T47D (cell line): ENCODE measurements at regions not wholly inside any gene's neighbourhood (a gene's known extent, or its start where the extent isn't known, plus 50 kb on each side); places are given as distances from the start of the nearest gene placed in this dataset.

ENCODE experiments used
- DNase-seq, 2 experiments: peaks; one replicate each; pipeline versions ENCODE4 v3.0.0 to v3.0.0-alpha.2; 2011 to 2012; ENCODE audit warnings: low read depth in 1 of 2, low spot score in 1 of 2
- JUND ChIP-seq: IDR thresholded peaks from 2 replicates; pipeline ENCODE4 v1.6.1; 2012; ENCODE audit warnings: low read depth
- in situ Hi-C: cut with HindIII; loops from 2 replicates; pipeline ENCODE4 v1.10.0; 2016; ENCODE audit warnings: low sequenced_read_pairs, low pct_unique_long_range_greater_than_20kb

DNA sequence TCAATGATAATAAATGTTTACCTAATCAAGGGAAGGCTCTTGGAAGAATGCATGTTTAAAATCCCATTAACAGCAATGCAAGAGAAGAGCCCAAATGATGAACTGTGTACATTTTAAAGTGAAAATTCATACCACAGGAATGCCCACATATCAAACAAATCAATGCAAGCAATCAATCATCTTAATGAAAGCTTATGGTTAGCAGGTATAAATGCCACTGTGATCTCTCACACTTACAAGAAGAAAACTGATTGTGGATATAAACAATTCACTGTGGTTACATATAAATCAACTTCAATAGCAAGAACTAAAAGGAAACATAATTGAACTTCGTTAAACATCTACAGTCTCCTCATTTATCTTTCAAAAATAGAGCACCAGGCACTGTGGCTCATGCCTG is 161.0 kb upstream of the RORB start:
- TF ChIP-seq JUND, result no peak
- in situ Hi-C loops, result no loop called here

DNA sequence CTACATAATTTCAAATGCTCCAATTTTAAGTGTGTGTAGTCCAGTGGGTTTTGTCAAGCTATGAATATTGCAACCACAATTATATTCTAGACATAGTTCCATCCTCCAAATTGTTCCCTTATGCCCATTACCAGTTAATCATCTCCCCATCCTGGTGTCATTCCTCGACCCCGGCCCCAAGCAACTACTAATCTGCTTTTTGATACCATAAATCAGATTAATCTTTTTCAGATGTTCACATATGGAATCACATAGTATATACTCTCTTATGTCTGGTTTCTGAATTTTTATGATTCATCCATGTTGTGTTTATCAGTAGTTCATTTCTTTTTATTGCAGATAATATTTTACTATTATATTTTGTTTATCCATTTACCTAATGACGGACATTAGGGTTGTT is 148.4 kb upstream of the RORB start:
- in situ Hi-C loops, result no loop called here
- no peak for TF ChIP-seq JUND
- no peak for DNase-seq

More for the DNA sequence above, 161.0 kb upstream of the RORB start:
- no peak for DNase-seq

DNA sequence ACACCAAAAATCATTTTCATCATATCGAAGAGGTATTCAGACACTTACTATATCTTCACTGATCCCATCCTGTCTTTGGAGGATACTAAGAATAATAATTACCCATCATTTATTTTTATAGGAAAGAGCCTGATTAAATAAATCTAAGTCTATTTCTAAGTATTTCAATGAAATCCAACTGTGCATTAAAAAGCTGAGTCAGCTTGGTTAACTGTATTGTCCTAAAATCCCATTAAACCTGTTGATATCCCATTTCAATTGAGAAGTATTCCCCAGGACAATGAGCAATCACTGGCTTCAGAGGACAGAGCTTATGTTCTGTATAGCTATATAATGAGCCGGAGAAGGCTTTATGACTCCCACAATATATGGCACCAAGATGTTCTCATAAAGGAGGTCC is 142.0 kb upstream of the RORB start:
- DNase-seq, result no peak
- no peak for TF ChIP-seq JUND
- in situ Hi-C loops, result no loop called here

DNA sequence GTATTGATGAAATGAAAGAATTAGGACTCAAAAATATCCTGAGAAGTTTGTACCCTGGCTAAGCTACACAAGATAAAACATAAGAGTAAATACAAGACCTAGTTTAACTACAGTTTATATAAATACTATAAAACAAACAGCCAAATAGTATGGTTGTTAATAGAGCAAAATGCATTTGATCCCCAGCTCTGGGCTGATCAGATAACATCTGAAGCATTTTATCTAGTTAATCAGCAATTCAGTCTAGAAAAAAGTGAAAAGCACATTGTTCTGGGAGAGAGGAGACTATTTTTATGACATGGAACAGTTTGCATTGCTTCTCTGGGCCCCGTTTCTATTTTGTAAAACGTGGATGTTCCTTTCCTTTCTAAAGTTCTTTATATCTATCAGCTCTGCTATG is 139.6 kb upstream of the RORB start:
- TF ChIP-seq JUND, result peak; percentile 40; the same call in 1 of the 2 replicates
- DNase-seq, result peak in 1 of 2 experiments; percentile 3
- in situ Hi-C loops, result no loop called here

DNA sequence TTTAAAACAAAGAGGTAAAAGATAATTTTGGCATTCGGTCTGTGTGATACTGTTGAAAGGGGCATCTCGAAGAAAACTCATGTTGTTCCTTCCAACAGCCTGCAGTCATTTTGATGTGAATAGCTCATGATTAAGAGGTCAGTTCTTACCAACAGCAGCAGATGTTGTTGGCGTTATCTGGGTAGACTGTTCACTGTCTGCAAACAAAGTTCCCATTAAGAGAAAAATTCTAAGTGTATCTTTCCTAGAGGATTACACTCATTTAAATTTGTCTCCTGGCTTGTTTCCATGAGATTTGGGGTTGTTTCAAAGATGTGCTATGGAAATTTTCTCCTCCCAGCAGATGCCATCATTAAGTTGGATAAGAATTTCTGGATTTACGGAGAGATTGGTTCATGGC is 138.2 kb upstream of the RORB start:
- in situ Hi-C loops, result no loop called here
- DNase-seq, result no peak
- no peak for TF ChIP-seq JUND

- in situ Hi-C loops, result no loop called here
- no peak for DNase-seq
- no peak for TF ChIP-seq JUND
These were observed 135.6 kb upstream of the RORB start for GRCh38 chr9:74361508-74361907.

GRCh38 chr9:74362423-74362822 is 134.7 kb upstream of the RORB start:
- in situ Hi-C loops, result no loop called here
- no peak for TF ChIP-seq JUND
- DNase-seq, result no peak

DNA sequence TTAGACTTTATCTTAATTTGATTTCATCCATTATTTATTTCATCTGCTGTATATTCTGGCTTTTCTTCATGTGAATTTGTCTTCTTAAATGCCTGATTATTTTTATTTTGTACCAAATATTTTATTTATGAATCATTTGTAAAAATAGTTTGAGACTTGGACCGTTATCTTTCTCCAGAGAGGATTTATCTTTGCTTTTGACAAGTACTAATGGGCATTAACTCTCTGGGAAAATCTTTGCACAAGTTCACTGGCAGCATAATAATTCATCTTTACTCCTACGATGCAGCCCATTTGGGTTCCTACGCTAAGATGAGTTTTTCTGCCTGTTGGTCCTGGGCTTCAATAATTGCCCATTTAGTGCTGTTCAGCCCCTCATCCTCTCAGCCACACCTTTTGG is 131.0 kb upstream of the RORB start:
- TF ChIP-seq JUND, result no peak
- no peak for DNase-seq
- in situ Hi-C loops, result no loop called here

DNA sequence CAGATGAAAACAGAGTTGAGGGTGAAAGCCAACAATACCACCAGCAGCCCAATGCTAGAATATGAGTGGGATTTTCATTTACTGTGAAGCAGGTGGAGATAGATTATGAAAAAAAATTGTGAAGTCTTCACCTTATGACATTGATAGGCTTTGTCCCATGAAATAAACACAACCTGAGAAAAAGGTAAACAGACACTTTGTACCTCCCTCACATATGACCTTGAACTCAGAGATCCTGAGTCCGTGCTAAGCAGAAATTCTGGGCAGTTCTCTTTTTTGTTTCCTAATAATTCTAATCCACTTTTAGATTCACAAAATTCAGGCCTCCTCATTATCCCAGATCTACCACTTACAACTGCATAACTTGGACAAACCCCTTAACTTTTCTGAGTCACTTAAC is 127.3 kb upstream of the RORB start:
- no peak for TF ChIP-seq JUND
- DNase-seq, result no peak
- in situ Hi-C loops, result no loop called here

DNA sequence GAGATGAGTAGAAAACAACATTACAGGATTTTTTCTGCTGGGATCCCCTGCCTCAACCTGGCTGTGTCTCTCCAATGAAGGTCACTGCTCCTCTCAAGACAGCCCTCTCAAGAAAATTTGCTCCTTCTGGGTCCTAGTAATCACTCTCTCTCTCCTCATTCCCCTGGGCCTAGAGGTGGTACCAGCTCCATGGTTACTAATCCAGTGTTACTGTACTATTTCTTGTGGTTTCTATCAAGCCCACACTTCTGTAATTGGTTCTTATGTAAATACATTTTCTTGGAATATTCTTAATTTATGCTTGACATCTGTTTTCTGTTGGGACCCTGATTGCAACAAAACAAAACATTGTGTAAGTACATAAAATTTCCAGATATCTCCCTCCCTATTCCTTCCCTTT is 123.8 kb upstream of the RORB start:
- DNase-seq, result no peak
- TF ChIP-seq JUND, result no peak
- in situ Hi-C loops, result no loop called here

DNA sequence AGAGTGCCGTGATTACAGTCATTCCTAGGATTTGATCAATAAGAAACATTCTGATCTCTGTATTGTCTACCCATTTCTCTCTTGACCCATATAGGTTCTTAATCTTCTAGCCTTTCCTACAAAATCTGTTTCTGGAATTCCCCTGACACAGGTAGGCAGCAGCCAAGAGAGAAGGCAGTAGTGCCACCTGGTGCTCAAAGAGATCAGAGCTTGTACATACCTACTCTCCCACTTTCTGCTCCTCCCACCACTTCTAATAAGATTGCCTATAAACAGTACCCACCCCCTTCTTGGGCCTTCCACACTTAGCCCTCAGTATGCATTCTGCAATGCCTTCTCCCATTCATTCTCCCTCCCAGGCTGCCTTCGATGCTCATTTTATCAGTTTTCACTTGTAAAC is 117.4 kb upstream of the RORB start:
- in situ Hi-C loops, result no loop called here
- no peak for TF ChIP-seq JUND
- peak; percentile 43 to 79 for DNase-seq

DNA sequence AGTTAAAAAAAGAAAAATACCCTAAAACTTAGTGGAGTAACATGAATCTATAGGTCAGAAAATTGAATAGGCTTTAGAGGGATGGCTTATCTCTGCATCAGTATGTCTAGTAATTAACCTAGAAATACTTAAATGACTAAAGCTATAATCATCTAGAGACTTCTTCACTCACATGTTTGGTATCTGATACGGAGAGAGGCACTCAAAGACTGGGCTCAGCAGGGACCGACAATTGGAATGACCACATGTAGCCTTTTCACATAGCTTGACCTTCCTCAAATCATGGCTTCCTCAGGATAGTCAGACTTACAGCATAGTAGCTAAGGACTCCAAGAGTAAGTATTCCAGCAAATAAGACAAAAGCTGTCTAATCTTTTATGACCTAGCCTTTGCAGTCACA is 105.3 kb upstream of the RORB start:
- in situ Hi-C loops, result no loop called here
- no peak for DNase-seq
- TF ChIP-seq JUND, result no peak

DNA sequence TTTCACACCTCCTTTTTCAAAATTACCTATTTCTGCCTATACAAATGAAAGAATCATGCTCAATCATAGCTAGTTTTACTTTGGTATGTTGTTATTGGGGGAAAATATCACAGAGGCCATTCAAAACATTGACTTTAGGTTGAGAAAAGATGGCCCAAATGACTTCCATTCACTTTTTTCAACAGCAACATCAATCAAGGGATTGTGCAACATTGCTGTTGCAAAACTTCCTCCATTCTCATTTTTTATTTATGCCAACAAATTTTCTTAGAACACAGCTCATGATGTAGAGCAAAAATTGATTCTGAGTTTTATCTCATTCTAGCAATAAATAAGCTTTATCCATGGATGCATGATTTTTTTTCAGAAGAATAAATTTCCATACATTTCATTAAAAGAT is 93.6 kb upstream of the RORB start:
- no peak for TF ChIP-seq JUND
- DNase-seq, result no peak
- in situ Hi-C loops, result no loop called here

GRCh38 chr9:74404620-74405019 is 92.5 kb upstream of the RORB start:
- no peak for DNase-seq
- in situ Hi-C loops, result no loop called here

More at GRCh38 chr9:74404620-74405019, 92.5 kb upstream of the RORB start:
- no peak for TF ChIP-seq JUND
